ENCODE measurements at regions not wholly inside any gene's neighbourhood (a gene's known extent, or its start where the extent isn't known, plus 50 kb on each side); places are given as distances from the start of the nearest gene placed in this dataset.
"Not testable (repeated sequence)": the region's sequence is repeated elsewhere in the genome, so short reads cannot be mapped to it uniquely, and the experiment has no call there.

GRCh38 chr4:26257444-26257843 lies 63.4 kb upstream of the RBPJ start:
- not testable (repeated sequence) for DNase-seq

- no peak for DNase-seq
These were observed 63.0 kb upstream of the RBPJ start for GRCh38 chr4:26257850-26258249.

GRCh38 chr4:26260571-26260970 lies 60.2 kb upstream of the RBPJ start:
- DNase-seq = no peak

- DNase-seq = no peak
These were observed 59.4 kb upstream of the RBPJ start for GRCh38 chr4:26261405-26261804.

GRCh38 chr4:26263165-26263564 lies 57.6 kb upstream of the RBPJ start:
- DNase-seq = no peak

- DNase-seq = no peak
These were observed 56.7 kb upstream of the RBPJ start for GRCh38 chr4:26264109-26264508.

GRCh38 chr4:26267087-26267486 lies 53.7 kb upstream of the RBPJ start:
- no peak for DNase-seq

- no peak for DNase-seq
These were observed 52.6 kb upstream of the RBPJ start for GRCh38 chr4:26268246-26268645.

GRCh38 chr4:26269038-26269437 lies 51.8 kb upstream of the RBPJ start:
- no peak for DNase-seq

Measured in NCI-H1105 treated with DMSO at 0.1 percent for 48 hours (cell line).